Hepatocyte (in vitro differentiated cells): ENCODE measurements at regions not wholly inside any gene's neighbourhood (a gene's known extent, or its start where the extent isn't known, plus 50 kb on each side); places are given as distances from the start of the nearest gene placed in this dataset.
"Not testable (repeated sequence)": the region's sequence is repeated elsewhere in the genome, so short reads cannot be mapped to it uniquely, and the experiment has no call there.

ENCODE experiments used
- EZH2 ChIP-seq: fragments of 200-600 bp; sonication (generic); IDR thresholded peaks from 2 replicates; pipeline ENCODE4 v1.6.1; 2016; ENCODE audit warnings: antibody characterized with exemption, mild to moderate bottlenecking, borderline replicate concordance
- TF ChIP-seq, protein P1 (sequence below): fragments of 200-600 bp; sonication (generic); IDR thresholded peaks from 2 replicates; pipeline ENCODE4 v1.5.1; 2016; ENCODE audit warnings: antibody characterized with exemption, mild to moderate bottlenecking; ENCODE audit not compliant: poor library complexity

DNA sequence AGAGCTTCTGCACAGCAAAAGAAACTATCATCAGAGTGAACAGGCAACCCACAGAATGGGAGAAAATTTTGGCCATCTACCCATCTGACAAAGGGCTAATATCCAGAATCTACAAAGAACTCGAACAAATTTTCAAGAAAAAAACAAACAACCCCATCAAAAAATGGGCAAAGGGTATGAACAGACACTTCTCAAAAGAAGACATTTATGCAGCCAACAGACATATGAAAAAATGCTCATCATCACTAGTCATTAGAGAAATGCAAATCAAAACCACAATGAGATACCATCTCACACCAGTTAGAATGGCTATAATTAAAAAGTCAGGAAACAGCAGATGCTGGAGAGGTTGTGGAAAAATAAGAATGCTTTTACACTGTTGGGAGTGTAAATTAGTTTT is 340.6 kb downstream of the TFAP2B start:
- TF ChIP-seq, protein P1, sequence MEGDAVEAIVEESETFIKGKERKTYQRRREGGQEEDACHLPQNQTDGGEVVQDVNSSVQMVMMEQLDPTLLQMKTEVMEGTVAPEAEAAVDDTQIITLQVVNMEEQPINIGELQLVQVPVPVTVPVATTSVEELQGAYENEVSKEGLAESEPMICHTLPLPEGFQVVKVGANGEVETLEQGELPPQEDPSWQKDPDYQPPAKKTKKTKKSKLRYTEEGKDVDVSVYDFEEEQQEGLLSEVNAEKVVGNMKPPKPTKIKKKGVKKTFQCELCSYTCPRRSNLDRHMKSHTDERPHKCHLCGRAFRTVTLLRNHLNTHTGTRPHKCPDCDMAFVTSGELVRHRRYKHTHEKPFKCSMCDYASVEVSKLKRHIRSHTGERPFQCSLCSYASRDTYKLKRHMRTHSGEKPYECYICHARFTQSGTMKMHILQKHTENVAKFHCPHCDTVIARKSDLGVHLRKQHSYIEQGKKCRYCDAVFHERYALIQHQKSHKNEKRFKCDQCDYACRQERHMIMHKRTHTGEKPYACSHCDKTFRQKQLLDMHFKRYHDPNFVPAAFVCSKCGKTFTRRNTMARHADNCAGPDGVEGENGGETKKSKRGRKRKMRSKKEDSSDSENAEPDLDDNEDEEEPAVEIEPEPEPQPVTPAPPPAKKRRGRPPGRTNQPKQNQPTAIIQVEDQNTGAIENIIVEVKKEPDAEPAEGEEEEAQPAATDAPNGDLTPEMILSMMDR = not testable (repeated sequence)
- not testable (repeated sequence) for TF ChIP-seq EZH2
